ENCODE measurements at regions not wholly inside any gene's neighbourhood (a gene's known extent, or its start where the extent isn't known, plus 50 kb on each side); places are given as distances from the start of the nearest gene placed in this dataset.

DNA sequence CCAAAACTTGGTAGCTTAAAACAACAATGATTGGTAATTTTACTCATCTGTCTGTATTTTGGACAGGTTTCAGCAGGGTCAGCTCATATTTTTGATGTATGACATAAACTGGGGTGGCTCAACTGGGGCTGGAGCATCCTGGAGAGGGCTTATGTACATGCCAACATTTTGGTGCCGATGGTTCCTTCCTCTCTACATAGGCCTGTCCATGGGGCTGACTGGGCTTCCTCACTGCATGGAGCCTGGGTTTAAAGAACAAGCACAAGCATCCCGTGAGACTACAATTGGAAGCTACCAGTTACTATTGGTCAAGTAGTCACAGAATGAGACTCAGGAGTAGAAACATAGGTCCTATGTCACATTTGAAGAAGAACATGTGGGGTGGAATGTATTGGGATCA, 95.0 kb downstream of the DDX1 start:
- H3K4me3 ChIP-seq = no peak overlapping the region
- FAIRE-seq (no peak), ATAC-seq (no peak), DNase-seq (ENCODE audit: low read depth in 1 of 2, low spot score in 1 of 2) (no peak)
- CTCF ChIA-PET = no interaction called here
- WGBS (ENCODE audit: missing lambda C conversion rate) = 28% methylated on average over 2 of the region's 2 CpGs
- H3K4me1 ChIP-seq = no peaks in the 10 kb centered on the region
- no peak overlapping the region for H3K4me2 ChIP-seq
- no peak overlapping the region for H3K27ac ChIP-seq
- POLR2A ChIA-PET = no interaction called here
- H3K9me3 ChIP-seq = no peaks in the 10 kb centered on the region
- TF ChIP-seq ZC3H11A (IDR thresholded peaks at IDR 0.05) (no peak), CBX8 (IDR thresholded peaks at IDR 0.05) (no peak), RAD21 (conservative IDR thresholded peaks at IDR 0.05 in 1 of 2, IDR thresholded peaks at IDR 0.05 in 1 of 2) (no peak), ZSCAN20 (CRISPR knock-in tag; IDR thresholded peaks at IDR 0.05) (no peak), CBX2 (IDR thresholded peaks at IDR 0.05; ENCODE audit: borderline replicate concordance, low read depth) (no peak)
- TF ChIP-seq, protein P1, sequence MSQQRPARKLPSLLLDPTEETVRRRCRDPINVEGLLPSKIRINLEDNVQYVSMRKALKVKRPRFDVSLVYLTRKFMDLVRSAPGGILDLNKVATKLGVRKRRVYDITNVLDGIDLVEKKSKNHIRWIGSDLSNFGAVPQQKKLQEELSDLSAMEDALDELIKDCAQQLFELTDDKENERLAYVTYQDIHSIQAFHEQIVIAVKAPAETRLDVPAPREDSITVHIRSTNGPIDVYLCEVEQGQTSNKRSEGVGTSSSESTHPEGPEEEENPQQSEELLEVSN (IDR thresholded peaks at IDR 0.05; ENCODE audit: borderline replicate concordance, low read depth) = no peak

DNA sequence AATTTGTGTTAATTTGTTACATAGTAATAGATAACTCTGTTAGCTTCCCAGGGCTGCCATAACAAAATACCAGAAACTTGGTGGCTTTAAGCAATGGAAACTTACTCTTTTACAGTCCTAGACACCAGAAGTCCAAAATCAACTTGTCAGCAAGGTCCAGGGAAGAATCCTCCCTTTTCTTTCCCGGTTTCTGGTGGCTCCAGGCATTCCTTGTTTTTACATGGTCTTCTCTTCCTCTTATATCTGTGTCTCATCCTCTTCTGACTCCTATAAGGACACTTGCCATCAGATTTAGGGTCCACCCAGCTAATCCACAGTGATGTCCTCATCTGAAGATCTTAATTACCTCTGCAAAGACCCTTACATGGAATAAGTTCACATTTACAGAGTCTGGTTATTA, 95.6 kb downstream of the DDX1 start:
- no peak overlapping the region for H3K27ac ChIP-seq
- ATAC-seq = no peak
- TF ChIP-seq NPAS2 (CRISPR knock-in tag; IDR thresholded peaks at IDR 0.05; ENCODE audit: borderline replicate concordance) (no peak), HOXB13 (CRISPR knock-in tag; IDR thresholded peaks at IDR 0.05; ENCODE audit: low read depth) (no peak), RAD21 (conservative IDR thresholded peaks at IDR 0.05 in 1 of 2, IDR thresholded peaks at IDR 0.05 in 1 of 2) (no peak), ZFP36 (IDR thresholded peaks at IDR 0.05; ENCODE audit: borderline replicate concordance, partially characterized antibody) (no peak), ATOH8 (CRISPR knock-in tag; IDR thresholded peaks at IDR 0.05; ENCODE audit: low read depth) (no peak), CHD4 (IDR thresholded peaks at IDR 0.05; ENCODE audit: borderline replicate concordance) (no peak), HDAC2 (IDR thresholded peaks at IDR 0.05) (no peak), MAFK (IDR thresholded peaks at IDR 0.05; ENCODE audit: partially characterized antibody) (no peak), EHMT2 (IDR thresholded peaks at IDR 0.05; ENCODE audit: low read depth) (no peak), SREBF2 (IDR thresholded peaks at IDR 0.05) (no peak), KDM1A (IDR thresholded peaks at IDR 0.05; ENCODE audit: low read depth) (no peak), MAZ (IDR thresholded peaks at IDR 0.05; ENCODE audit: borderline replicate concordance, low read depth, low read length) (no peak)
- no peak for FAIRE-seq
- H3K4me3 ChIP-seq = no peak overlapping the region
- CTCF ChIA-PET = no interaction called here
- POLR2A ChIA-PET = no interaction called here
- 0% methylated on average over 1 of the region's 1 CpG for WGBS (ENCODE audit: missing lambda C conversion rate)
- H3K4me1 ChIP-seq = no peaks in the 10 kb centered on the region
- no peak overlapping the region for H3K4me2 ChIP-seq
- DNase-seq (ENCODE audit: low read depth in 1 of 2, low spot score in 1 of 2) = no peak
- no peaks in the 10 kb centered on the region for H3K9me3 ChIP-seq

DNA sequence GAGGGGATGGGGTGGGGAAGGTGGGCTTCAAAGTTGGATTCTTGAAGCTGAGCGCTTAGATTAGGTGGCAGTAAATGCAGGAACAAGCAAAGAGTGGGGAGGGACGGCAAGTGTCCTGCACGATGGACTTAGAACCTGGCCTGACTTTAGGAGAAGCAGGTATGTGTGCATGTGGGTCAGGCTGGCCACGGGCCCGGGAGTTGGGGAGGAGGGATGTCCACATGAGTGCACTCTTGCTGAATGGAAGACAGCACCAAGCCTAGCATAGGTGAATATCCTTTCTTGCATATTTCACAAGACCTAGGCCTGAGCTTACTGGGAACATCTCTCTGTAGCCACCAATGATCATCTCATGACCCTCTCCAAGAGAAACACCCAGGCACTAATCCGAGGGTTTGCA, 96.1 kb downstream of the DDX1 start:
- ATAC-seq = no peak
- WGBS (ENCODE audit: missing lambda C conversion rate) = 21% methylated on average over 6 of the region's 6 CpGs
- CTCF ChIA-PET = no interaction called here
- TF ChIP-seq EP300 (IDR thresholded peaks at IDR 0.05) (no peak), PHF8 (IDR thresholded peaks at IDR 0.05; ENCODE audit: borderline replicate concordance, low read depth) (no peak), CTCF (IDR thresholded peaks at IDR 0.05) (no peak), RARB (CRISPR knock-in tag; IDR thresholded peaks at IDR 0.05) (no peak), ZNF302 (CRISPR knock-in tag; IDR thresholded peaks at IDR 0.05) (no peak), POLR2A (IDR thresholded peaks at IDR 0.05; ENCODE audit: low read length) (no peak), RAD21 (conservative IDR thresholded peaks at IDR 0.05 in 1 of 2, IDR thresholded peaks at IDR 0.05 in 1 of 2) (no peak), MAZ (IDR thresholded peaks at IDR 0.05; ENCODE audit: borderline replicate concordance, low read depth, low read length) (no peak), ATOH8 (CRISPR knock-in tag; IDR thresholded peaks at IDR 0.05; ENCODE audit: low read depth) (no peak)
- TF ChIP-seq, protein P2, sequence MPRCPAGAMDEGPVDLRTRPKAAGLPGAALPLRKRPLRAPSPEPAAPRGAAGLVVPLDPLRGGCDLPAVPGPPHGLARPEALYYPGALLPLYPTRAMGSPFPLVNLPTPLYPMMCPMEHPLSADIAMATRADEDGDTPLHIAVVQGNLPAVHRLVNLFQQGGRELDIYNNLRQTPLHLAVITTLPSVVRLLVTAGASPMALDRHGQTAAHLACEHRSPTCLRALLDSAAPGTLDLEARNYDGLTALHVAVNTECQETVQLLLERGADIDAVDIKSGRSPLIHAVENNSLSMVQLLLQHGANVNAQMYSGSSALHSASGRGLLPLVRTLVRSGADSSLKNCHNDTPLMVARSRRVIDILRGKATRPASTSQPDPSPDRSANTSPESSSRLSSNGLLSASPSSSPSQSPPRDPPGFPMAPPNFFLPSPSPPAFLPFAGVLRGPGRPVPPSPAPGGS (IDR thresholded peaks at IDR 0.05) = no peak
- DNase-seq (ENCODE audit: low read depth in 1 of 2, low spot score in 1 of 2) = no peak
- POLR2A ChIA-PET = no interaction called here
- H3K4me1 ChIP-seq = no peaks in the 10 kb centered on the region
- H3K4me2 ChIP-seq = no peak overlapping the region
- FAIRE-seq = no peak
- H3K4me3 ChIP-seq = no peak overlapping the region
- H3K9me3 ChIP-seq = no peaks in the 10 kb centered on the region
- no peak overlapping the region for H3K27ac ChIP-seq

Measured in A549 (cell line).